Right atrium auricular region (tissue), 2 donors: ENCODE measurements at regions not wholly inside any gene's neighbourhood (a gene's known extent, or its start where the extent isn't known, plus 50 kb on each side); places are given as distances from the start of the nearest gene placed in this dataset.
A peak's percentile ranks its signal among the peaks of the same experiment; 100 is the strongest.

Experiments used
- DNase-seq: peaks from one replicate; pipeline ENCODE4 v3.0.0-alpha.2; 2019; ENCODE audit warnings: low spot score
- H3K27ac ChIP-seq, 2 donors: fragments of 200-600 bp; sonication (generic); 1 replicate in 1 of 2; 2 replicates in 1 of 2; pipeline ENCODE4 v1.5.1; 2016 to 2019
- H3K27me3 ChIP-seq, 2 donors: fragments of 200-600 bp; sonication (generic); one replicate each; pipeline versions ENCODE4 v1.5.1 to v1.6.0; 2017 to 2019
- H3K36me3 ChIP-seq: fragments of 200-600 bp; sonication (generic); one replicate; pipeline ENCODE4 v1.5.1; 2016
- H3K4me1 ChIP-seq, 2 donors: fragments of 200-600 bp; sonication (generic); one replicate each; pipeline versions ENCODE4 v1.5.1 to v1.6.0; 2017 to 2019
- H3K4me3 ChIP-seq, 2 donors: fragments of 200-600 bp; sonication (generic); 1 replicate in 1 of 2; 2 replicates in 1 of 2; pipeline ENCODE4 v1.5.1; 2017 to 2019; ENCODE audit warnings: mild to moderate bottlenecking in 1 of 2, moderate library complexity in 1 of 2
- H3K9me3 ChIP-seq, 2 donors: fragments of 200-600 bp; sonication (generic); one replicate each; pipeline ENCODE4 v1.5.1; 2019
- TF ChIP-seq, protein P1 (sequence below), 2 donors: fragments of 200-600 bp; sonication (generic); IDR thresholded peaks; one replicate each; pipeline ENCODE4 v1.5.1; 2019; ENCODE audit warnings: antibody characterized with exemption in 2 of 2

DNA sequence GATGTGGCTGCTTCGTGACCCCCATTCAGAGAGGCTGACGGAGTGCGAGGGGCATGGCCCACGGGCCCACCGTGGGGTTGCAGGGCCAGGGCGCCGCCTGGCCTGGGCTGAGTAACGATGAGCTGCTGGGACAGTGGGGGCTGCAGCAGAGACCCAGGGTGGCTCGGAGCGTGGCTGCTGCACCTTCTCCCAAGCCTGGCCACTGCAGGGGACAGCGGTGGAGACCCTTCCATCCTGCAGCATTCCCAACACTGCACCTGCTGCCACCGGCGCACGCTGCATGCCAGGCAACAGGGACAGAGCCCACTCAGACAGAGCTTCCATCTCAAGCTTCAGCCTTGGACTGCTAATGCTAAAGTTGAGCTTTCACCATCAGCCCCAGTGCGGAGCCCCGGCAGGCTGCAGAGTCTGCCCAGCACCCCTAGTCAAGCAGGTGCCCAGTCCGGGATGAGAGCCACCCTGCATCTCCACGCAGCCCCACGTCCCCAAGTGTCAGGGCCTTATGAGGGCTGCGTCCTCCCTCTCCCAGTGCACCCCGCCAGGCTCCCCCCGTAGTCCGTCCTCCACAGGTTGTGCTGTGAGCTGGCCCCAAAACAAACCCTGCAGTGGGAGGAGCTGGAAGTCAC is 89.4 kb upstream of the AFDN start:
- Histone ChIP-seq H3K4me3 (no peak overlapping the region), H3K36me3 (no peaks in the 10 kb centered on the region), H3K9me3 (no peaks in the 10 kb centered on the region), H3K4me1 (peaks cover 0 to 12% of the 10 kb centered on the region in 2 donors), H3K27ac (no peak overlapping the region), H3K27me3 (no peaks in the 10 kb centered on the region)
- TF ChIP-seq, protein P1, sequence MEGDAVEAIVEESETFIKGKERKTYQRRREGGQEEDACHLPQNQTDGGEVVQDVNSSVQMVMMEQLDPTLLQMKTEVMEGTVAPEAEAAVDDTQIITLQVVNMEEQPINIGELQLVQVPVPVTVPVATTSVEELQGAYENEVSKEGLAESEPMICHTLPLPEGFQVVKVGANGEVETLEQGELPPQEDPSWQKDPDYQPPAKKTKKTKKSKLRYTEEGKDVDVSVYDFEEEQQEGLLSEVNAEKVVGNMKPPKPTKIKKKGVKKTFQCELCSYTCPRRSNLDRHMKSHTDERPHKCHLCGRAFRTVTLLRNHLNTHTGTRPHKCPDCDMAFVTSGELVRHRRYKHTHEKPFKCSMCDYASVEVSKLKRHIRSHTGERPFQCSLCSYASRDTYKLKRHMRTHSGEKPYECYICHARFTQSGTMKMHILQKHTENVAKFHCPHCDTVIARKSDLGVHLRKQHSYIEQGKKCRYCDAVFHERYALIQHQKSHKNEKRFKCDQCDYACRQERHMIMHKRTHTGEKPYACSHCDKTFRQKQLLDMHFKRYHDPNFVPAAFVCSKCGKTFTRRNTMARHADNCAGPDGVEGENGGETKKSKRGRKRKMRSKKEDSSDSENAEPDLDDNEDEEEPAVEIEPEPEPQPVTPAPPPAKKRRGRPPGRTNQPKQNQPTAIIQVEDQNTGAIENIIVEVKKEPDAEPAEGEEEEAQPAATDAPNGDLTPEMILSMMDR (IDR thresholded peaks at IDR 0.05) = no peak
- DNase-seq = no peak

DNA sequence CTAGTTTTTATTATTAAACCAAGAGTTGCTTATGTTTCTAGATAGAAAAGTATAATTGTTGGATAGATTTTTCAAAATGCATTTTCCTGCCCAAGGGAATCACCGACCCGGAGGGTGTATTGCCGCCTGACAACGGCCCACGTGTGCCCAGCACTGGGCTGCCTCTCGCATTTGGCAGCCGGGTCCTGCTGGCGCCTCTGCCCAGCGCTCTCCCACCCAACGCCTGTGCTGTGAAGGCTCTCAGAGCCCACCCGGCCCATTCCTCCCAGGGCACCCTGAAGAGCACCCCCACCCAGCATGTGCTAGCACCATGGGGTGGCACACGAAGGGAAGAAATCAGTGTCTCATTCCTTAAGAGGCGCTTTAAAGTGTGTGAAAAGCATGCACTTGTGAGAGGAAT is 88.3 kb upstream of the AFDN start:
- H3K4me3 ChIP-seq = no peak overlapping the region
- H3K4me1 ChIP-seq = peaks cover 0 to 12% of the 10 kb centered on the region in 2 donors
- no peaks in the 10 kb centered on the region for H3K27me3 ChIP-seq
- no peaks in the 10 kb centered on the region for H3K36me3 ChIP-seq
- TF ChIP-seq, protein P1 (IDR thresholded peaks at IDR 0.05) = no peak
- no peak overlapping the region for H3K27ac ChIP-seq
- no peak for DNase-seq
- peaks cover 0 to 1% of the 10 kb centered on the region in 2 donors for H3K9me3 ChIP-seq

DNA sequence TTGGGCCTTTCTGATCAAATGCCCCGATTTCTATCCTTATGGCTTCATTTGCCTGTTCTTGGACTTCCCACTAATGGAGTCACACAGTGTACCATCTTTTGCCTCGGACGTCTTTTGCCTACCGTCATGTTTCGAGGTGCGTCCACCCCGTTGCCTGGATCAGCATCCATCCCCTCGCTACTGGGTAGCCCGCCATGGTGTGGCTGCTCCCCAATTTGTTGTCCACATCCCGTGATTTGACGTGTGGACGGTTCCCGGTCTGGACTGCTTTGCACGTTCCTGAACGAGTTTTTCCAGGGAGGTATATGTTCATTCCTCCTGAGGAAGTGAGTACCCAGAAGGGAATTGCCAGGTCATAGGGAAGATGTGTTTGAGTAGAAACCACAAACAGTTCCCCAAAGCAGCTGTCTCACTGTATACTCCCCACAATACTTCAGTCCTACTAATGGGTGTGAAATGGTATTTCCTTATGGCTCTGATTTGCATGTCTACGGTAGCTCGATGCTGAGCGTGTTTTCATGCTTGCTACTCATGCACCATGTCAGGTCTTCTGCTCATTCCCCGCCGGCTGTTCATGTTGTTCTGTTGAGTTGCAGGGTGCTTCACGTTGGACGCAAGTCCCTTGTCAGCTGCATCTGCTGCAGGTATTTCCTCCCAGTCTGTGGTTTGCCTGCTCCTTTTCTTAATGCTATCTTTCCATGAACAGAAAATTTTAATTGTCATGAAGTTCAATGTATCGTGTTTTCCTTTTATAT is 86.8 kb upstream of the AFDN start:
- TF ChIP-seq, protein P1 (IDR thresholded peaks at IDR 0.05) = no peak
- no peaks in the 10 kb centered on the region for H3K4me1 ChIP-seq
- H3K36me3 ChIP-seq = no peaks in the 10 kb centered on the region
- no peak overlapping the region for H3K4me3 ChIP-seq
- no peak for DNase-seq
- peaks cover 0 to 7% of the 10 kb centered on the region in 2 donors for H3K9me3 ChIP-seq
- H3K27me3 ChIP-seq = no peaks in the 10 kb centered on the region
- no peak overlapping the region for H3K27ac ChIP-seq

DNA sequence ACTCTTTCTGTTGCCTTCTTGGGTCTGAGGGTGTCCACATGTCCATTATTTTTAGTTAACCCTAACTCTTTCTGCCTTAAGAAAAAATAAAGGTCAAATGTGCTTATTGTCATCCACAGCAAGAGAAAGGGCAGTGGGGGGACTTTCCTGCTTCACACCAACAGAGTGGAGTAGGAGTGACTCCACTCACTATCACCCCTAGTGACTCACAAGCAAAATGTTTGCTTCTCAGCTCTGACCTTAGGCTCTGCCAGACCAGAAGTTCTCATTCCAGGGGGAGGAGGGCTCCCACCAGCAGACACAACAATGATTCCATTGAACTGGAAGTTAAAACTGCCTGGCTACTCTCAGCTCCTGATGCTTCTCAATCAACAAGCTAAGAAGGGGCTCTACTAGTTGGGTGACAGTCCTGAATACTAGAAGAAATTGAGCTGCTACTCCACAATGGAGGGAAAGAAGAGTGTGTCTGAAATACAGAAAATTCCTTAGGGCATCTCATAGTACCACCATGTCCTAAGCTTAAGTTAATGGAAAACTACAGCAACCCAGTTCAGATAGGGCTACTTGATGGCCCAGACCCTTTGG is 83.9 kb upstream of the AFDN start:
- no peaks in the 10 kb centered on the region for H3K27me3 ChIP-seq
- no peaks in the 10 kb centered on the region for H3K4me1 ChIP-seq
- TF ChIP-seq, protein P1 (IDR thresholded peaks at IDR 0.05) = no peak
- no peaks in the 10 kb centered on the region for H3K36me3 ChIP-seq
- no peak for DNase-seq
- no peak overlapping the region for H3K4me3 ChIP-seq
- H3K9me3 ChIP-seq = peaks cover 0 to 7% of the 10 kb centered on the region in 2 donors
- H3K27ac ChIP-seq = no peak overlapping the region

DNA sequence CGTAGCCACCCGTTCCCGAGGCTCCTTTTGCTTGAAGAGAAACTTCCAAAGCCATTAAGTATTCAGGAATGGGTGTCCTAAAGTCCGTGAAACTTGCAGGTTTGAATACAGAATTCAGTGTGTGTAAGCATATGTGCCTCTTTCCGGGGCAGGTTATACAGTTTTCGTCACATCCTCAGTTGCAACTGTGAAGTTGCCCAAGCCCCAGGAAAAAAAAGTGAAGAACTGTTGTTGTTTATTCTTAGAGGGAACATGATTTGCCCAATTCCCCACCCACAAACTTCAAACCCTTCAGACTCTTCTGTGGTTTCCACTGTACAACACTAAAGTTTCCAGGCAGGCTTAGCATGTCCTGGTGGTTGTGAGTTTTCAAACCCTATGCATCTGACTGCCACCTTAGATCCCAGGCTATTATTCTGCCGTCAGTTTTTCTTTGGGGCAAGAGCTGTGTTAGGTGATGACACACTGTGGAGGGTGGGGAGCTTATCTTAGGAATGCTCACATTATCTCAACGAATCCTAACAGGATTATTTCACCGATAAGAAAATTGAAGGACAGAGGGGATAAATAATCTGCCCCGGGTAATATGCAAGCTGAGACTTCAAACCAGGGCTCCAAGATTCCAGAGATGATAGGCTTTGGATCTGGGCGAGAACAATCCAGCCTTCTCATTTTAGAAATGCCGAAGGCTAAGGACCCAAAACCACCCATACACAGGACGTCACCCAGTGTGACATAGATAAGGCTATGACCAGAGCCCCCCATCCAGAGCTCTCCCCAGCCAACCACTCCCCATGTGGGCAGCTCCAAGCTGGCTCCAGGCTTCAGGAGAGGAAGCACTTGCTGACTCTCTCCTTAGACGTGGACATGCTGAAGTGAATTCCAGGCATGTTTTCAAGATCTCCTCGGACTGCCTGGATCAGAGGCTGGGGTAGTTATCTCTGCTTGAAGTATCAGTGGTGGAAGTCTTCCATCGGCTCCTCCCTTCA is 81.7 kb upstream of the AFDN start:
- Histone ChIP-seq H3K9me3 (peaks cover 0 to 7% of the 10 kb centered on the region in 2 donors), H3K4me1 (peaks cover 0 to under 1% of the 10 kb centered on the region in 2 donors), H3K27ac (peak overlapping the region in 1 of 2 donors; percentile 2), H3K4me3 (no peak overlapping the region), H3K27me3 (no peaks in the 10 kb centered on the region), H3K36me3 (no peaks in the 10 kb centered on the region)
- DNase-seq = no peak
- TF ChIP-seq, protein P1 (IDR thresholded peaks at IDR 0.05) = no peak
